K562 (cell line): ENCODE measurements at regions not wholly inside any gene's neighbourhood (a gene's known extent, or its start where the extent isn't known, plus 50 kb on each side); places are given as distances from the start of the nearest gene placed in this dataset.

Experiments used
- ATAC-seq: fragments of 200-7000 bp; cut with Tn5 transposase; 3 replicates; pipeline ENCODE4 v1.9.1; 2020; ENCODE audit warnings: moderate library complexity
- BruUV-seq: library from RNA; stranded (reverse); fragments of 400-500 nt; replicated peaks from 2 replicates; lab custom pipeline; 2021; lab: Mats Ljungman, UMichigan
- CTCF ChIA-PET: fragments of 300-600 bp; formaldehyde crosslinking; extraction: SDS; loops from one replicate; lab custom pipeline; 2021; ENCODE audit warnings: low intra/inter-chr PET ratio; lab: Yijun Ruan, JAX
- POLR2A ChIA-PET: fragments of 300-600, 350-650 bp; sonication (Branson Sonifier 250); formaldehyde crosslinking; extraction: SDS; loops from one replicate; lab custom pipeline; 2021; ENCODE audit warnings: antibody characterized with exemption, inconsistent platforms; lab: Yijun Ruan, JAX
- DNase-seq, 4 experiments: peaks; one replicate each; pipeline versions ENCODE4 v3.0.0 to v3.0.0-alpha.2; 2011 to 2018; ENCODE audit warnings: low spot score in 3 of 4, mixed read lengths in 3 of 4; ENCODE audit errors: extremely low read depth in 1 of 4
- FAIRE-seq: peaks from 2 replicates; lab custom pipeline; 2011; peaks lifted over from hg19 to GRCh38; lab: Jason Lieb, UNC
- H2AFZ ChIP-seq: 2 replicates; pipeline ENCODE4 v1.6.0; 2011; ENCODE audit warnings: low read depth, low read length, control low read depth, inconsistent platforms
- H3K27ac ChIP-seq: fragments of 200-600 bp; 3 replicates; pipeline ENCODE4 v1.8.0; 2011; ENCODE audit warnings: low read depth, mild to moderate bottlenecking, control low read depth, inconsistent platforms, low read length, moderate library complexity, mixed read lengths; ENCODE audit errors: extremely low read depth
- H3K27me3 ChIP-seq, 2 experiments: fragments of 300-600 bp in 1 of 2; 2 replicates in 1 of 2; 3 replicates in 1 of 2; pipeline versions ENCODE4 v1.6.0 to v1.8.0; 2011; ENCODE audit warnings: inconsistent platforms in 2 of 2, low read length in 2 of 2, mild to moderate bottlenecking in 1 of 2, mixed read lengths in 1 of 2, moderate library complexity in 1 of 2; ENCODE audit not compliant: control insufficient read depth in 2 of 2, insufficient read depth in 2 of 2
- H3K36me3 ChIP-seq: fragments of 300-600 bp; 3 replicates; pipeline ENCODE4 v1.8.0; 2011; ENCODE audit warnings: mild to moderate bottlenecking, low read length, inconsistent platforms; ENCODE audit not compliant: control insufficient read depth, insufficient read depth
- H3K4me1 ChIP-seq, 2 experiments: fragments of 200-600 bp in 1 of 2; replicated peaks in 1 of 2; 2 replicates in 1 of 2; 3 replicates in 1 of 2; pipeline versions ENCODE4 v1.5.1 to v1.8.0; 2011; ENCODE audit warnings: inconsistent platforms in 2 of 2, low read length in 2 of 2, mild to moderate bottlenecking in 1 of 2, mixed read lengths in 1 of 2, moderate library complexity in 1 of 2; ENCODE audit not compliant: control insufficient read depth in 2 of 2, insufficient read depth in 2 of 2
- H3K4me2 ChIP-seq: 2 replicates; pipeline ENCODE4 v1.6.1; 2011; ENCODE audit warnings: low read length, control low read depth, inconsistent platforms, mixed read lengths; ENCODE audit not compliant: insufficient read depth
- H3K4me3 ChIP-seq: fragments of 200-600 bp; sonication (generic), shearing (Covaris generic); 2 replicates; pipeline ENCODE4 v1.5.1; 2016; ENCODE audit warnings: control low read depth, inconsistent platforms
- H3K79me2 ChIP-seq: fragments of 200-600 bp; 3 replicates; pipeline ENCODE4 v1.8.0; 2011; ENCODE audit warnings: low read length, inconsistent platforms; ENCODE audit not compliant: control insufficient read depth, insufficient read depth
- H3K9ac ChIP-seq, 2 experiments: 2 replicates each; pipeline versions ENCODE4 v1.6.0 to v1.6.1; 2011; ENCODE audit warnings: low read depth in 2 of 2, low read length in 2 of 2, control low read depth in 1 of 2, inconsistent platforms in 1 of 2, mild to moderate bottlenecking in 1 of 2, mixed read lengths in 1 of 2; ENCODE audit not compliant: insufficient read depth in 1 of 2
- H3K9me1 ChIP-seq: one replicate; pipeline ENCODE4 v1.6.0; 2011; ENCODE audit warnings: inconsistent platforms, mild to moderate bottlenecking, low read length, moderate library complexity; ENCODE audit not compliant: control insufficient read depth, insufficient read depth
- H3K9me3 ChIP-seq: replicated peaks from 2 replicates; pipeline ENCODE4 v1.5.1; 2011; ENCODE audit warnings: low read depth, low read length, inconsistent platforms; ENCODE audit not compliant: control insufficient read depth, insufficient read depth
- H4K20me1 ChIP-seq: replicated peaks from 2 replicates; pipeline ENCODE4 v1.6.1; 2011; ENCODE audit warnings: low read length, inconsistent platforms, mixed read lengths; ENCODE audit not compliant: control insufficient read depth, insufficient read depth
- DMBX1 ChIP-seq: fragments of 250-450 bp; sonication (Bioruptor Pico); IDR thresholded peaks from 2 replicates; pipeline ENCODE4 v1.8.0; 2022; ENCODE audit warnings: inconsistent platforms, mild to moderate bottlenecking, moderate library complexity, borderline replicate concordance
- MAZ ChIP-seq, 2 experiments: fragments of 450-650 bp in 1 of 2; sonication (generic) in 1 of 2; formaldehyde crosslinking; IDR thresholded peaks in 1 of 2; conservative IDR thresholded peaks in 1 of 2; 2 replicates each; pipeline versions ENCODE4 v1.4.0 to v1.5.0; 2020; ENCODE audit warnings: mild to moderate bottlenecking in 1 of 2, missing genetic modification reagents in 1 of 2
- NRF1 ChIP-seq, 2 experiments: fragments of 450-650 bp; IDR thresholded peaks in 1 of 2; conservative IDR thresholded peaks in 1 of 2; 2 replicates each; pipeline ENCODE4 v1.6.1; 2014; ENCODE audit warnings: mild to moderate bottlenecking in 2 of 2
- PURB ChIP-seq: sonication (generic); formaldehyde crosslinking; IDR thresholded peaks from 2 replicates; pipeline ENCODE4 v1.9.0; 2021; ENCODE audit warnings: low read depth, mild to moderate bottlenecking, missing genetic modification reagents
- WGBS: fragments of 100-300 bp; shearing (Covaris generic); methylation state at CpG from one replicate; pipeline ENCODE4 v1.1.6; 2016; ENCODE audit warnings: low coverage, mixed read lengths; ENCODE audit not compliant: insufficient coverage; ENCODE audit errors: missing lambda C conversion rate; 5-methylcytosine and 5-hydroxymethylcytosine counted together
- in situ Hi-C: fragments of 300-500 bp; cut with MboI; formaldehyde crosslinking; loops from 4 replicates; pipeline ENCODE4 v1.15.0; 2018; ENCODE audit warnings: inconsistent platforms, mixed read lengths
- intact Hi-C: fragments of 100-400 bp; cut with micrococcal nuclease; formaldehyde crosslinking; loops from 2 replicates; pipeline ENCODE4 v1.14.2; 2022
- TF ChIP-seq, protein P1 (sequence below), 2 experiments: fragments of 200-800 bp in 1 of 2; sonication (Bioruptor generic) in 1 of 2; sonication (generic) in 1 of 2; formaldehyde crosslinking in 1 of 2; IDR thresholded peaks in 1 of 2; conservative IDR thresholded peaks in 1 of 2; 2 replicates each; pipeline versions ENCODE4 v1.5.0 to v1.6.1; 2016 to 2020; ENCODE audit warnings: missing compliant biosample characterization in 1 of 2, missing genetic modification characterization in 1 of 2, missing genetic modification reagents in 1 of 2

DNA sequence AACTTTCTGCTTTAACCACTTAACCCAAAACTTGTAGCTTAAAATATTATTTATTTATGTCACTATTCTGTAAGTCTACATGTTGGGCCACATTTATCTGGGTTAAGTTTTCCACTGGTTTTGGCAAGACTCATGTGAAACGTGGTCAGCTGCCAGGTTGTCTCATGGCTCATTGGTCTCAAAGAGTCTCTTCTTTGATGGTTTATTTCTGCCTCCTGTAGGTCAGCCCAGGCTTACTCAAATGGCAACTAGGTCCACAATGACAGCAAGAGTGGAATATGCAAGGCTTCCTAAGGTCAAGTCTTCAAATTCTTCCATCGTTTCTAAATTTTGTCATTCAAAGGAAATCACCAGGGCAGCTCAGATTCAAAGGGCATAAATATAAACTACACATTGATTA, 828.7 kb downstream of the PCDH7 start:
- WGBS, result 0% methylated on average over 2 of the region's 2 CpGs
- no peak overlapping the region for H3K4me3 ChIP-seq
- no peak overlapping the region for H3K4me2 ChIP-seq
- ATAC-seq, result no peak
- no peak for FAIRE-seq
- CTCF ChIA-PET, result no interaction called here
- no TSS peak for BruUV-seq
- no peak for DNase-seq
- no peak overlapping the region for H3K9ac ChIP-seq
- no peaks in the 10 kb centered on the region for H3K27me3 ChIP-seq
- H3K27ac ChIP-seq, result no peak overlapping the region
- no peak overlapping the region for H2AFZ ChIP-seq
- no peaks in the 10 kb centered on the region for H4K20me1 ChIP-seq
- intact Hi-C loops, result no loop called here
- no peaks in the 10 kb centered on the region for H3K36me3 ChIP-seq
- no peak for TF ChIP-seq DMBX1 (CRISPR knock-in tag)
- TF ChIP-seq, protein P1, sequence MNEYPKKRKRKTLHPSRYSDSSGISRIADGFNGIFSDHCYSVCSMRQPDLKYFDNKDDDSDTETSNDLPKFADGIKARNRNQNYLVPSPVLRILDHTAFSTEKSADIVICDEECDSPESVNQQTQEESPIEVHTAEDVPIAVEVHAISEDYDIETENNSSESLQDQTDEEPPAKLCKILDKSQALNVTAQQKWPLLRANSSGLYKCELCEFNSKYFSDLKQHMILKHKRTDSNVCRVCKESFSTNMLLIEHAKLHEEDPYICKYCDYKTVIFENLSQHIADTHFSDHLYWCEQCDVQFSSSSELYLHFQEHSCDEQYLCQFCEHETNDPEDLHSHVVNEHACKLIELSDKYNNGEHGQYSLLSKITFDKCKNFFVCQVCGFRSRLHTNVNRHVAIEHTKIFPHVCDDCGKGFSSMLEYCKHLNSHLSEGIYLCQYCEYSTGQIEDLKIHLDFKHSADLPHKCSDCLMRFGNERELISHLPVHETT (CRISPR knock-in tag; conservative IDR thresholded peaks at IDR 0.05 in 1 of 2, IDR thresholded peaks at IDR 0.05 in 1 of 2), result no peak
- no peak for TF ChIP-seq MAZ (CRISPR knock-in tag; conservative IDR thresholded peaks at IDR 0.05 in 1 of 2, IDR thresholded peaks at IDR 0.05 in 1 of 2)
- no peak for TF ChIP-seq PURB (CRISPR knock-in tag)
- no peak for TF ChIP-seq NRF1 (conservative IDR thresholded peaks at IDR 0.05 in 1 of 2, IDR thresholded peaks at IDR 0.05 in 1 of 2)
- in situ Hi-C loops, result no loop called here
- H3K9me1 ChIP-seq, result no peaks in the 10 kb centered on the region
- H3K4me1 ChIP-seq, result no peaks in the 10 kb centered on the region
- POLR2A ChIA-PET, result no interaction called here
- H3K79me2 ChIP-seq, result no peaks in the 10 kb centered on the region
- H3K9me3 ChIP-seq, result no peaks in the 10 kb centered on the region
